Loucy (cell line): ENCODE measurements at regions not wholly inside any gene's neighbourhood (a gene's known extent, or its start where the extent isn't known, plus 50 kb on each side); places are given as distances from the start of the nearest gene placed in this dataset.

Source experiments
- H2AFZ ChIP-seq: fragments of 200-600 bp; sonication (generic); 2 replicates; pipeline ENCODE4 v1.6.0; 2016; ENCODE audit warnings: antibody characterized with exemption, mild to moderate bottlenecking, low read length, moderate library complexity
- H3F3A ChIP-seq: fragments of 200-600 bp; 2 replicates; pipeline ENCODE4 v1.6.0; 2016; ENCODE audit warnings: antibody characterized with exemption, low read depth, mild to moderate bottlenecking
- H3K27me3 ChIP-seq: fragments of 200-600 bp; sonication (generic); 2 replicates; pipeline ENCODE4 v1.6.1; 2014; ENCODE audit warnings: low read length, mild to moderate bottlenecking; ENCODE audit not compliant: insufficient read depth, poor library complexity, severe bottlenecking
- H3K36me3 ChIP-seq: fragments of 200-600 bp; sonication (generic); 2 replicates; pipeline ENCODE4 v1.6.1; 2016; ENCODE audit warnings: low read length; ENCODE audit not compliant: insufficient read depth
- H3K4me1 ChIP-seq: fragments of 200-600 bp; sonication (generic); 2 replicates; pipeline ENCODE4 v1.5.1; 2014; ENCODE audit warnings: low read length, mild to moderate bottlenecking; ENCODE audit not compliant: insufficient read depth, poor library complexity, severe bottlenecking
- H3K4me2 ChIP-seq: fragments of 200-600 bp; sonication (generic); 2 replicates; pipeline ENCODE4 v1.6.0; 2014; ENCODE audit warnings: antibody characterized with exemption, low read length, low read depth, mild to moderate bottlenecking; ENCODE audit not compliant: poor library complexity, severe bottlenecking
- H3K4me3 ChIP-seq: fragments of 200-600 bp; sonication (generic); 2 replicates; pipeline ENCODE4 v1.5.1; 2014; ENCODE audit warnings: low read length, mild to moderate bottlenecking, mixed read lengths; ENCODE audit not compliant: poor library complexity, severe bottlenecking
- H3K79me2 ChIP-seq: fragments of 200-600 bp; sonication (generic); 2 replicates; pipeline ENCODE4 v1.6.1; 2014; ENCODE audit warnings: low read length; ENCODE audit not compliant: insufficient read depth
- H3K9ac ChIP-seq: fragments of 200-600 bp; sonication (generic); 2 replicates; pipeline ENCODE4 v1.6.0; 2014; ENCODE audit warnings: mild to moderate bottlenecking, low read depth, low read length, moderate library complexity; ENCODE audit not compliant: poor library complexity, severe bottlenecking
- H3K9me2 ChIP-seq: fragments of 200-600 bp; sonication (generic); replicated peaks from 2 replicates; pipeline ENCODE4 v1.6.1; 2016; ENCODE audit warnings: low read depth, low read length, mixed read lengths
- H3K9me3 ChIP-seq: fragments of 200-600 bp; sonication (generic); 2 replicates; pipeline ENCODE4 v1.6.1; 2014; ENCODE audit warnings: mild to moderate bottlenecking, antibody characterized with exemption, low read length, low read depth; ENCODE audit not compliant: insufficient read depth
- H4K20me1 ChIP-seq: fragments of 200-600 bp; sonication (generic); 2 replicates; pipeline ENCODE4 v1.6.0; 2014; ENCODE audit warnings: antibody characterized with exemption, low read length, mild to moderate bottlenecking; ENCODE audit not compliant: insufficient read depth, poor library complexity, severe bottlenecking
- CTCF ChIP-seq: fragments of 200-600 bp; sonication (generic); conservative IDR thresholded peaks from 2 replicates; pipeline ENCODE4 v1.5.1; 2014; ENCODE audit warnings: mild to moderate bottlenecking, antibody characterized with exemption, low read length
- EZH2phosphoT487 ChIP-seq: fragments of 200-600 bp; IDR thresholded peaks from 2 replicates; pipeline ENCODE4 v1.6.1; 2018; ENCODE audit warnings: antibody characterized with exemption, mild to moderate bottlenecking, moderate library complexity, borderline replicate concordance

- TF ChIP-seq CTCF (no peak), EZH2phosphoT487 (no peak)
- Histone ChIP-seq H4K20me1 (no peaks in the 10 kb centered on the region), H3K4me1 (peaks cover 11% of the 10 kb centered on the region), H3K79me2 (no peaks in the 10 kb centered on the region), H3K4me3 (peak overlapping the region; percentile 56), H2AFZ (peak overlapping the region; percentile 86), H3F3A (no peaks in the 10 kb centered on the region), H3K9me2 (no peaks in the 10 kb centered on the region), H3K27me3 (no peaks in the 10 kb centered on the region), H3K36me3 (no peaks in the 10 kb centered on the region), H3K9me3 (no peaks in the 10 kb centered on the region), H3K4me2 (peak overlapping the region; percentile 59), H3K9ac (no peak overlapping the region)
Observed at GRCh38 chr4:53905941-53906377, 158.4 kb downstream of the CHIC2 start.

- Histone ChIP-seq H3K9ac (no peak overlapping the region), H3K9me3 (no peaks in the 10 kb centered on the region), H3K4me3 (peak overlapping the region; percentile 56), H3K9me2 (no peaks in the 10 kb centered on the region), H3K4me1 (peaks cover 11% of the 10 kb centered on the region), H4K20me1 (no peaks in the 10 kb centered on the region), H3K79me2 (no peaks in the 10 kb centered on the region), H3K4me2 (peak overlapping the region; percentile 59), H3K36me3 (no peaks in the 10 kb centered on the region), H3K27me3 (no peaks in the 10 kb centered on the region), H3F3A (no peaks in the 10 kb centered on the region), H2AFZ (peak overlapping the region; percentile 86; the same call in 1 of the 2 replicates)
- TF ChIP-seq CTCF (no peak), EZH2phosphoT487 (no peak)
Observed at GRCh38 chr4:53905276-53905940, 159.0 kb downstream of the CHIC2 start.

GRCh38 chr4:53902786-53903185 is 161.6 kb downstream of the CHIC2 start:
- Histone ChIP-seq H3K4me1 (peaks cover 11% of the 10 kb centered on the region), H3K9me3 (no peaks in the 10 kb centered on the region), H3K79me2 (no peaks in the 10 kb centered on the region), H4K20me1 (no peaks in the 10 kb centered on the region), H3K27me3 (no peaks in the 10 kb centered on the region), H3K4me2 (no peak overlapping the region), H3K9ac (no peak overlapping the region), H3K36me3 (no peaks in the 10 kb centered on the region), H2AFZ (no peak overlapping the region), H3K4me3 (no peak overlapping the region), H3K9me2 (no peaks in the 10 kb centered on the region), H3F3A (no peaks in the 10 kb centered on the region)
- TF ChIP-seq EZH2phosphoT487 (no peak), CTCF (no peak)
